Sigmoid colon (tissue), 4 donors: ENCODE measurements at regions not wholly inside any gene's neighbourhood (a gene's known extent, or its start where the extent isn't known, plus 50 kb on each side); places are given as distances from the start of the nearest gene placed in this dataset.

ENCODE experiments used
- CTCF ChIP-seq, 4 experiments: fragments of 450-650 bp in 3 of 4; fragments of 200-600 bp in 1 of 4; IDR thresholded peaks; one replicate each; pipeline ENCODE4 v1.5.1; 2016 to 2019; ENCODE audit warnings: antibody characterized with exemption in 4 of 4, mild to moderate bottlenecking in 3 of 4, moderate library complexity in 2 of 4
- POLR2A ChIP-seq, 2 donors: fragments of 450-650 bp; IDR thresholded peaks; one replicate each; pipeline ENCODE4 v1.6.1; 2016; ENCODE audit warnings: antibody characterized with exemption in 2 of 2, mild to moderate bottlenecking in 2 of 2, moderate library complexity in 2 of 2
- POLR2AphosphoS5 ChIP-seq, 4 donors: sonication (generic); formaldehyde crosslinking; IDR thresholded peaks; one replicate each; pipeline ENCODE4 v1.6.1; 2017; ENCODE audit warnings: antibody characterized with exemption in 4 of 4

GRCh38 chr18:43442131-43442530 lies 164.8 kb upstream of the SYT4 start:
- TF ChIP-seq CTCF (IDR thresholded peaks at IDR 0.05) (no peak), POLR2A (IDR thresholded peaks at IDR 0.05) (no peak), POLR2AphosphoS5 (IDR thresholded peaks at IDR 0.05) (no peak)
